ENCODE measurements at regions not wholly inside any gene's neighbourhood (a gene's known extent, or its start where the extent isn't known, plus 50 kb on each side); places are given as distances from the start of the nearest gene placed in this dataset.

GRCh38 chr4:96154676-96155075 is 314.8 kb downstream of the PDHA2 start:
- no TSS peak for BruUV-seq (replicated peaks)
- intact Hi-C loops (cut with micrococcal nuclease; ENCODE audit: unreplicated experiment) = no loop called here
- ChIA-PET POLR2A (ENCODE audit: low non-redundant PET) (no interaction called here), CTCF (no interaction called here)
- TF ChIP-seq EZH2 (IDR thresholded peaks at IDR 0.05; ENCODE audit: borderline replicate concordance, low read depth, low read length, poor library complexity, severe bottlenecking) = no peak
- TF ChIP-seq, protein P1, sequence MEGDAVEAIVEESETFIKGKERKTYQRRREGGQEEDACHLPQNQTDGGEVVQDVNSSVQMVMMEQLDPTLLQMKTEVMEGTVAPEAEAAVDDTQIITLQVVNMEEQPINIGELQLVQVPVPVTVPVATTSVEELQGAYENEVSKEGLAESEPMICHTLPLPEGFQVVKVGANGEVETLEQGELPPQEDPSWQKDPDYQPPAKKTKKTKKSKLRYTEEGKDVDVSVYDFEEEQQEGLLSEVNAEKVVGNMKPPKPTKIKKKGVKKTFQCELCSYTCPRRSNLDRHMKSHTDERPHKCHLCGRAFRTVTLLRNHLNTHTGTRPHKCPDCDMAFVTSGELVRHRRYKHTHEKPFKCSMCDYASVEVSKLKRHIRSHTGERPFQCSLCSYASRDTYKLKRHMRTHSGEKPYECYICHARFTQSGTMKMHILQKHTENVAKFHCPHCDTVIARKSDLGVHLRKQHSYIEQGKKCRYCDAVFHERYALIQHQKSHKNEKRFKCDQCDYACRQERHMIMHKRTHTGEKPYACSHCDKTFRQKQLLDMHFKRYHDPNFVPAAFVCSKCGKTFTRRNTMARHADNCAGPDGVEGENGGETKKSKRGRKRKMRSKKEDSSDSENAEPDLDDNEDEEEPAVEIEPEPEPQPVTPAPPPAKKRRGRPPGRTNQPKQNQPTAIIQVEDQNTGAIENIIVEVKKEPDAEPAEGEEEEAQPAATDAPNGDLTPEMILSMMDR (conservative IDR thresholded peaks at IDR 0.05; ENCODE audit: low read depth, low read length) = no peak
- Histone ChIP-seq H3K4me3 (ENCODE audit: low read depth, low read length, poor library complexity, severe bottlenecking) (no peak overlapping the region), H3K4me1 (ENCODE audit: insufficient read depth, low read length, poor library complexity, severe bottlenecking) (no peaks in the 10 kb centered on the region), H3K27ac (ENCODE audit: low read depth, low read length, poor library complexity, severe bottlenecking) (no peak overlapping the region), H3K27me3 (replicated peaks; ENCODE audit: insufficient read depth, low read depth, low read length, poor library complexity) (no peaks in the 10 kb centered on the region), H3K36me3 (ENCODE audit: insufficient read depth, low read length, poor library complexity, severe bottlenecking) (no peaks in the 10 kb centered on the region), H3K9me3 (ENCODE audit: low read depth, low read length, poor library complexity, severe bottlenecking) (no peaks in the 10 kb centered on the region)
- no peak for DNase-seq (ENCODE audit: low spot score)

DNA sequence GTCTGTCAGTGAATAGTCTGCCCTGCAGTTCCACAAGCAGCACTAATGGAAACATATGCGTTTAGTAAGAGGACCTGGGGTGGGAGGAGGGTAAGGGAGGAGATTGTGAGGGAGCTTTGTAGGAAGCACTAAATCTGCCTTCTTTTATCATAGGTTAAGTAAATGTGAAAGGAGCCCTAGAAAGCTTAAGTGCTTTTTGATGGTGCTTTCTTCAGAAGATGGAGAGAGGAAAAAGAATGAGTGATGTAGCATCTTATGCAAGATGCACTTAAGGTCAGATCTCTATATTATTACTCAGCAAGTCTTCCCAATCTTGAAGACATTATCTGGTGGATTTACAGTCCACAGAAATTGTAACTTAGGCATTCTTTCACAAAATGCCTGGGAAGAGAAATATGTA is 322.7 kb downstream of the PDHA2 start:
- no peaks in the 10 kb centered on the region for H3K4me1 ChIP-seq (ENCODE audit: insufficient read depth, low read length, poor library complexity, severe bottlenecking)
- intact Hi-C loops (cut with micrococcal nuclease; ENCODE audit: unreplicated experiment) = no loop called here
- no peak overlapping the region for H3K27ac ChIP-seq (ENCODE audit: low read depth, low read length, poor library complexity, severe bottlenecking)
- BruUV-seq (replicated peaks) = no TSS peak
- H3K9me3 ChIP-seq (ENCODE audit: low read depth, low read length, poor library complexity, severe bottlenecking) = no peaks in the 10 kb centered on the region
- no peaks in the 10 kb centered on the region for H3K36me3 ChIP-seq (ENCODE audit: insufficient read depth, low read length, poor library complexity, severe bottlenecking)
- H3K4me3 ChIP-seq (ENCODE audit: low read depth, low read length, poor library complexity, severe bottlenecking) = no peak overlapping the region
- ChIA-PET CTCF (no interaction called here), POLR2A (ENCODE audit: low non-redundant PET) (no interaction called here)
- no peaks in the 10 kb centered on the region for H3K27me3 ChIP-seq (replicated peaks; ENCODE audit: insufficient read depth, low read depth, low read length, poor library complexity)
- no peak for DNase-seq (ENCODE audit: low spot score)
- TF ChIP-seq, protein P1 (conservative IDR thresholded peaks at IDR 0.05; ENCODE audit: low read depth, low read length) = no peak
- no peak for TF ChIP-seq EZH2 (IDR thresholded peaks at IDR 0.05; ENCODE audit: borderline replicate concordance, low read depth, low read length, poor library complexity, severe bottlenecking)

- H3K4me1 ChIP-seq (ENCODE audit: insufficient read depth, low read length, poor library complexity, severe bottlenecking) = no peaks in the 10 kb centered on the region
- H3K4me3 ChIP-seq (ENCODE audit: low read depth, low read length, poor library complexity, severe bottlenecking) = no peak overlapping the region
- POLR2A ChIA-PET (ENCODE audit: low non-redundant PET) = no interaction called here
- no peaks in the 10 kb centered on the region for H3K9me3 ChIP-seq (ENCODE audit: low read depth, low read length, poor library complexity, severe bottlenecking)
- no peaks in the 10 kb centered on the region for H3K36me3 ChIP-seq (ENCODE audit: insufficient read depth, low read length, poor library complexity, severe bottlenecking)
- no peak for TF ChIP-seq EZH2 (IDR thresholded peaks at IDR 0.05; ENCODE audit: borderline replicate concordance, low read depth, low read length, poor library complexity, severe bottlenecking)
- TF ChIP-seq, protein P1 (conservative IDR thresholded peaks at IDR 0.05; ENCODE audit: low read depth, low read length) = no peak
- intact Hi-C loops (cut with micrococcal nuclease; ENCODE audit: unreplicated experiment) = no loop called here
- no peak overlapping the region for H3K27ac ChIP-seq (ENCODE audit: low read depth, low read length, poor library complexity, severe bottlenecking)
- DNase-seq (ENCODE audit: low spot score) = no peak
- no peaks in the 10 kb centered on the region for H3K27me3 ChIP-seq (replicated peaks; ENCODE audit: insufficient read depth, low read depth, low read length, poor library complexity)
- CTCF ChIA-PET = no interaction called here
- no TSS peak for BruUV-seq (replicated peaks)
Observed at GRCh38 chr4:96164814-96165351, 325.0 kb downstream of the PDHA2 start.

All from A673 (cell line).